ENCODE measurements at regions not wholly inside any gene's neighbourhood (a gene's known extent, or its start where the extent isn't known, plus 50 kb on each side); places are given as distances from the start of the nearest gene placed in this dataset.

- no peak overlapping the region for H3K4ac ChIP-seq (replicated peaks; ENCODE audit: insufficient read length, low read depth, low read length)
- H2BK20ac ChIP-seq (ENCODE audit: low read length), result no peak overlapping the region
- no peaks in the 10 kb centered on the region for H4K20me1 ChIP-seq (replicated peaks in 1 of 2; ENCODE audit: control insufficient read depth in 1 of 2, insufficient read depth in 2 of 2, low read length in 2 of 2)
- no peaks in the 10 kb centered on the region for H3K27me3 ChIP-seq (replicated peaks in 1 of 4; ENCODE audit: control insufficient read depth in 3 of 4, extremely low read depth in 1 of 4, insufficient read depth in 3 of 4, low read length in 3 of 4)
- 78% methylated on average over 1 of the region's 1 CpG; no CpG with 5 or more reads in 1 of the 2 experiments for WGBS, 2 experiments (ENCODE audit: extremely low coverage in 1 of 2, insufficient coverage in 1 of 2, insufficient read length in 1 of 2, insufficient replicate concordance in 2 of 2, low coverage in 1 of 2, low lambda C conversion rate in 2 of 2, missing lambda C conversion rate in 1 of 2)
- no peaks in the 10 kb centered on the region for H3K36me3 ChIP-seq (ENCODE audit: control insufficient read depth in 2 of 4, insufficient read depth in 4 of 4, low read length in 3 of 4)
- H3K79me2 ChIP-seq (ENCODE audit: control insufficient read depth in 1 of 2, insufficient read depth in 2 of 2, low read length in 2 of 2), result no peaks in the 10 kb centered on the region
- H3K14ac ChIP-seq (ENCODE audit: insufficient read length), result no peak overlapping the region
- H3K27ac ChIP-seq (ENCODE audit: low read depth, low read length), result no peak overlapping the region
- H3K9ac ChIP-seq (replicated peaks in 1 of 4; ENCODE audit: extremely low read depth in 1 of 4, low read depth in 3 of 4, low read length in 3 of 4), result no peak overlapping the region
- ChIA-PET POLR2A (ENCODE audit: partially characterized antibody) (no interaction called here), CTCF (ENCODE audit: partially characterized antibody) (interaction anchor here (1.5 kb wide), 1 partner anchor 91 kb away, joined by 3 read pairs; no protein-coding TSS in a partner anchor)
- no peak overlapping the region for H2AFZ ChIP-seq (ENCODE audit: low read length)
- H4K5ac ChIP-seq (ENCODE audit: insufficient read length, low read depth, low read length), result no peak overlapping the region
- H2BK5ac ChIP-seq (ENCODE audit: low read depth, low read length), result no peak overlapping the region
- no peak overlapping the region for H3K4me2 ChIP-seq (ENCODE audit: insufficient read depth in 1 of 2, low read depth in 2 of 2, low read length in 2 of 2)
- H3K23me2 ChIP-seq (ENCODE audit: low read depth, low read length), result no peaks in the 10 kb centered on the region
- H2BK12ac ChIP-seq (ENCODE audit: low read depth, low read length), result no peak overlapping the region
- no peak overlapping the region for H3K56ac ChIP-seq (replicated peaks; ENCODE audit: insufficient read length, low read depth, low read length)
- no peak overlapping the region for H4K8ac ChIP-seq (ENCODE audit: extremely low read depth, insufficient read depth, low read length)
- no peaks in the 10 kb centered on the region; the same call in 1 of the 2 replicates for H3K79me1 ChIP-seq (ENCODE audit: low read depth, low read length)
- H2BK15ac ChIP-seq (ENCODE audit: low read length), result no peak overlapping the region
- H3K23ac ChIP-seq (ENCODE audit: insufficient read length), result no peak overlapping the region
- FAIRE-seq, result no peak
- H3K18ac ChIP-seq (ENCODE audit: extremely low read depth, low read length), result no peak overlapping the region
- H3K4me1 ChIP-seq (replicated peaks in 1 of 4; ENCODE audit: control insufficient read depth in 3 of 4, insufficient read depth in 4 of 4, low read length in 3 of 4), result peaks cover 0 to 7% (median 6%) of the 10 kb centered on the region in 4 experiments; a peak in 3 of 7 replicates
- H2BK120ac ChIP-seq (replicated peaks; ENCODE audit: low read depth, low read length), result no peak overlapping the region
- H3K9me3 ChIP-seq (ENCODE audit: insufficient read depth in 2 of 2, low read depth in 1 of 2, low read length in 1 of 2), result no peaks in the 10 kb centered on the region
- no peak overlapping the region for H2AK5ac ChIP-seq (ENCODE audit: low read depth, low read length)
- DNase-seq (ENCODE audit: low read depth in 1 of 2, low spot score in 2 of 2), result no peak
- H3K4me3 ChIP-seq (ENCODE audit: extremely low read depth in 1 of 4, insufficient read depth in 2 of 4, low read depth in 3 of 4, low read length in 4 of 4), result no peak overlapping the region
- no peak overlapping the region for H4K91ac ChIP-seq (replicated peaks; ENCODE audit: insufficient read length, low read length)
- TF ChIP-seq JUND (IDR thresholded peaks at IDR 0.05; ENCODE audit: low read length) (no peak), GTF2F1 (IDR thresholded peaks at IDR 0.05; ENCODE audit: borderline replicate concordance, low read depth, low read length) (no peak), ATF2 (IDR thresholded peaks at IDR 0.05; ENCODE audit: low read length) (no peak), SIX5 (IDR thresholded peaks at IDR 0.05; ENCODE audit: low read depth, low read length) (no peak), USF2 (IDR thresholded peaks at IDR 0.05; ENCODE audit: low read length) (no peak), ASH2L (IDR thresholded peaks at IDR 0.05; ENCODE audit: low read length) (no peak), CHD2 (IDR thresholded peaks at IDR 0.05; ENCODE audit: low read length) (no peak), TAF7 (optimal IDR thresholded peaks at IDR 0.05; ENCODE audit: borderline replicate concordance, low read depth, low read length) (no peak), E2F6 (IDR thresholded peaks at IDR 0.05) (no peak), TCF12 (IDR thresholded peaks at IDR 0.05; ENCODE audit: low read depth, low read length) (no peak), FOSL1 (IDR thresholded peaks at IDR 0.05; ENCODE audit: insufficient read depth, low read depth, low read length) (no peak), POLR2A (IDR thresholded peaks at IDR 0.05; ENCODE audit: control extremely low read depth in 1 of 2, low read depth in 2 of 2, low read length in 2 of 2) (no peak), TEAD4 (IDR thresholded peaks at IDR 0.05; ENCODE audit: low read depth, low read length) (no peak)
Measured at GRCh38 chr7:41568135-41568534, 134.8 kb downstream of the INHBA start.
